GM21717 (cell line): ENCODE measurements at regions not wholly inside any gene's neighbourhood (a gene's known extent, or its start where the extent isn't known, plus 50 kb on each side); places are given as distances from the start of the nearest gene placed in this dataset.
"Not testable (repeated sequence)": the region's sequence is repeated elsewhere in the genome, so short reads cannot be mapped to it uniquely, and the experiment has no call there.

Source experiments
- ATAC-seq: cut with Tn5 transposase; IDR thresholded peaks from one replicate; pipeline ENCODE4 v1.9.1; 2021; ENCODE audit warnings: mild to moderate bottlenecking, moderate library complexity; ENCODE audit not compliant: unreplicated experiment

DNA sequence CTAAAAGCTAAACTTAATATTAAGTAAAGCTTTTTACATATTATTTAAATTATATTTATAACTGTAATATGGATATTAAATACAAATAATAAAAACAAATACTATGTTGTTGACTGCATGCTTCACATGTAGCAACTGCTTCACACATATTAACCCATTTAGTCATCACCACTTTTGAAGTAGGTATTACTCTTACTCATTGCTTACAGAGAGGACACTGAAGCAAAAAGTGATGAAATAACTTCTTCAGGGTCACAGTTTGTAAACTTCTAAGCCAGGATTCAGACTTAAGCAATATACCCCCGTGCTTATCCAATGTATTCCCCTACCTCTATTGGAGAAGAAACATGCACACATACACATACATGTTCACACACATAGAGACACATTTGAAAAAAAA, 166.6 kb downstream of the DKK2 start:
- ATAC-seq = no peak

DNA sequence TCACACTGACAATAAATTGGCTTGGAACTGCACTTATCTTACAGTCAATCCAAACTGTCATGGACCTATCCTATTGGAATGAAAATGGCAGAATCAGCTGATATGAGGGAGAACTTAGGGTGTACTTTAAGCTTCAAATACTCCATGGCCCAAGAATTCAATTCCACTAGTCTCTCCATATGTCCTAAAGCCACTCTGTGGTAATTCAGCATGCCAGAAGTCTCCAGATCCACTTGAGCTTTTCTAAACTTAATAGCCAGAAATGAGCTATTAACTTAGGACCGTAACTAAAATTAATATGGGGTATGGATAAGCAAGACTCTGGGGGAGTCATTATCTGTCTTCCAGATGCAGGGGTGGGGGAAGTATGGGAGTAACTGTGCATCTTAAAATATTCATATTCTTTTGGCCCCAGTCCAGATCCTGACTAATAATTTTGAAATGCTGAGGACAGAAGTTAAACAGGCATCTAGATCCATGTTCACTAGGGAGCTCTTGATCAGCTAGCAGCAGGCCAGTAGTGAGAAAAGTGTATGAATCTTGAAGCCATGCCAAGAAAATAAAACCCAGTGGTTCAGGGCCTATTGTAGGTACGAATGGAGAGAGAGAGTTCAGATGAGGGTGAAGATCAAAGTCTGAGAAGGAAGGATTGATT, 167.6 kb downstream of the DKK2 start:
- ATAC-seq = no peak

DNA sequence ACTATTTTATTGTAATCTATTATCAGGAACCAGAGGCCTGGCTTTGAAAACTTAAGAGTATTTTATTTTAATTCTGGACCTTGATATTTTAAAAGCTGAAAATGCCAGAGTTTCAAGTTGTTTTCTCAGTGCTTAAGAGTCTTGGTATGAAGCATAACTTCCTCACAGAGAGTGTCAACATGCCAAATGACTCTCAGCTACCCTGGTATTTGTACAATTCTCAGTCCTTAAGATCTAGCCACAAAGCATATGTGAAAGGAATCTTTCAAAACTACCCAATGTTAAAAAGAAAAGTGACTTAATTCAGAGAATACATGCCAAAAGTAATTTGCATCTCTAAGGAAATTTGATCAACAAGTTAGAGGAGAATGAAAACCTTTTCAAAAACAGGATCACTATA, 171.9 kb downstream of the DKK2 start:
- no peak for ATAC-seq

DNA sequence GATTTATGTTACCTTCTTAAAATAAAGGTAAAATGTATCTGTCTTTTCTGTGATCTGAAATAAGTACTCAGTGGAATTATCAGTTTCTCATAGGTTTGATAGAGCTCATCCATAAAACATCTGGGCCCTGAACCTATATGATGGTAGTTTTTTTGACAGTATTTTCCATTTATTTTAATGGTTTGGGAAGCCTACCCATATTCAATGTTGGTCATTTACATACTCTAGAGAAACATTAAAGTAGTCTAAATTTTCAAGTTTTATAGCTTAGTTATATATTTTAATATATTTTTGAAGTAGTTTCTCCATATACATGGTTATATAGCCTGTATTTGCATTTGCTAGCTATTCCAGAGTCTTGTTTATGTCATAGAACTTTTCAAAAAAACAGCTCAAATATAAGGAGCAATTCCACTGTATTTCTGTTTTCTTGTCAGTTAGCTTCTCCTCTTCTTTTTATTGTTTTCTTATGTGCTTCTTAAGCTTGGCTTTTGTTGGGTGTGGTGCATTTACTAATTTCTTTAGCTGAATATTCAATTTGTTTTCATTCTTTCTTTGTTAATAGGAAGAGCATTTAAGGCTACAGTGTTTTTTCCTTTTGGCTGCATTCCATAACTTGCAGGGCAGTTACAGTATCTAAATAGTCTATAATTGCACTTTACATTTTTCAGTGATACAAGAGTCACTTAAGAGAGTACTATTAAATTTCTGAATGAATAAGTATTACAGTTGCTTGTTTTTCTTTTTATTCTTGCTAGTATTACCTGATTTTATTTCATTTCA, 181.4 kb downstream of the DKK2 start:
- ATAC-seq = no peak

DNA sequence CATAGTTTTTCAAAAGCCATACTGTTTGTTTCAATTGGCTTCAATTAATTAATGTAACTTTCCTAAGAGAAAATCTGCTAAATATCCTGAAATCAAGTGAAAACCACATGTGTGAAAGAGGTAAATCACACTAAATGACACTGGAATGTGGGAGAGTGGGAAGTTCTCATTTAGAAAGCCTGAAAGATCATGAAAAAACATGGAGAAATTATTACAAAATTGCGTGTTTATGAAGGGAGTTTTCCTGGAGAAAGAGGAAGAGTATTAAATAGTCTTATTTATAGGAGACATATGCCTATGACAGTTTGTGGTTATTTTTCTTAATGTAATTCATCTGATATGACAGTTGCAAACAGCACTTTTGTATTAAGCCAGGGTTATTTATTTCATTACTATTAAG, 183.7 kb downstream of the DKK2 start:
- no peak for ATAC-seq

DNA sequence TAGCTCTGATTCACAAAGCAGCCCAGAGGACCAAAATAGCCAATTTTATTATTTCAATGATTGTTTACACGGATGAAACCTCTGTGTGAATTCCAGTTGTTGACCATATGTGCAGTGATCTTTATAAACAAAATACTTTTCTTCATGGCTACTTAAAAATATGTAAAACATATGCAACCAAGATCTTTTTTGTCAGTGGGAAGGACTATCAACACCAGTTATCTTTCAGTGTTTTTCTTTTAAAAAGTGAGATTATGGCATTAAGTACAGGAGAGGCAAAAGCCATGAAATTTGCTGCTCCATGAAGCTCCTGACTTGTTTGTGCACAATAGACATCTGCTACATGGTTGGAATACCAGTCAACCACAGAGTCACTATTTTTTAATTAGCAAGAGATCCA, 184.4 kb downstream of the DKK2 start:
- ATAC-seq = no peak

DNA sequence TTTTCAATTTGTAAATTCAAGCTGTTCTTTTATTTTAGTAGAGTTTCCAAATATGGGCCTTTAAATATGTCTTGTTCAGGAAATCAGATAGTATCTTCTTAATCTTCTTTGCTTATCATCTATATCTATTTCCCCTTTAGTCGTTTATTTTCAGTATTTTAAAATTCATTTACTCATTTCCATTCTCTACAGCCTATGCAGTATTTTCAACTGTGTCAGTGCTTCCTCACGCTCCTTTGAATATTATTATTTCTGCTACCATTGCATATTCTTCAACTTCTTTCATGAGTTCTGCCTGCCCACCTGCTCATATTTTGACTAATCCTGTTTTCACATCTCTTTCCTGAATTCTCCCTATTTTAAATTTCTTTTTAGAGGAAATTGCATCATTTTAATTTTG, 185.4 kb downstream of the DKK2 start:
- ATAC-seq = no peak

DNA sequence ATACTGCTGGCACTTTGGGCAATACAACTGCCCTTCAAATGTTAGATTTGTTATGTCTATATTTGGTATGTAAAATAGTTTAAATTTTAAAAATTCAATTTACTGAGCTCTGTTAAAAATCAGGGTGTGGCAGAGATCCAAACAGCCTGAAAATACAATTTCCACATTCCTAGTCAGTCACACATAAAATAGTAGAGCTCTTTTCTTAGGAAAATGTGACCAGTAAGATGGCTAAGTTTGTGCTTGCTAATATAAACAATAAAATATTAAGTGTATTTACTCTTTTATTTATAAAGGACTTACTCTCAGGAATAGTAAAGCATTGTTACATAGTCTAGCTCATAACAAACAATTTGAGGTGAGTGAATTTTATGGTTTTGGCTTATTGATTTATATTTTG, 200.2 kb downstream of the DKK2 start:
- no peak for ATAC-seq

DNA sequence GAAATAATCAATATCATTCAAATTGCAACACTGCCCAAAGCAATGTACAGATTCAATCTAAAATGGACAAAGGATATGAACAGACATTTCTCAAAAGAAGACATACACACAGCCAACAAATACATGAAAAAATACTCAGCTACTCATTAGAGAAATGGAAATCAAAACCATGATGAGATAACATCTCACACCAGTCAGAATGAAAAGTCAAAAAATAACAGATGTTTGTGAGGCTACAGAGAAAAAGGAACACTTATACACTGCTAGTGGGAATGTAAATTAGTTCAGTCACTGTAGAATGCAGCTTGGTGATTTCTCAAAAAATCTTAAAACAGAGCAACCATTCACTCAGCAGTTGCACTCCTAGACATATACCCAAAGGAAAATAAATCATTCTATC, 205.2 kb downstream of the DKK2 start:
- ATAC-seq = no peak

DNA sequence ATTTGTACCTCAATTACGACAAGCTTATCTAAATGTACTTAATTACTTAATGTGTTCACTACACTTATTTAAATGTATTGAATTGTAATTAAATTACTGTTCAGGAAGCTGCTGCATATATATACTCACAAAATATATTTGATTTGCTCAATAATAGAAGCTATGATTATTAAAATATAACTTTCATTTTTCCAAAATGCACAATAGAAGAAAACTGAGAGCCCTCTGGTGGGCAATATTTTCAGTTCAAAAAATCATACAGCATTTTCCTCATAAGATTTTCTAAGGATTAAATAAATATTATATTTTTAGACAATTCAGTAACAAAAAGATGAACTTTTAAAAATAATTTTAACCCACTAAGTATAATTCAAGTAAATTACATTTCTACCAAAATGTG, 217.3 kb downstream of the DKK2 start:
- no peak for ATAC-seq

DNA sequence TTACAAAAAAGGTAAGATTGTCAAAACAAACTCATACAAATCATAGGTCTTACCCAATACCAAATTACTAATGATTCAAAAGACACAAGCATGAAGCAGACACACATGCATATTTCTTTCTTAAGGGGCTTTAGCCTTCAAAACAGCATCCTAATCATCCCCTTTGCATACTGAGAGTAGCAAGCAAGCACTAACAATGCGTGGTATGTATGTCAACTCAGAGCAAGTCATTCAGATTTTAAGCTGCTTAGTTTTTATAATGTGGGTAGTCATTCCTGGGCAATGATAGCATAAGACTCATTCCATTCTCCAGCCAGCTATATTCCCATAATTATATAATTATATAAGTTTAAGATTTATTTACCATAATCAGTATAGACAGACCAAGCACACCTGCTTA, 219.6 kb downstream of the DKK2 start:
- ATAC-seq = no peak

DNA sequence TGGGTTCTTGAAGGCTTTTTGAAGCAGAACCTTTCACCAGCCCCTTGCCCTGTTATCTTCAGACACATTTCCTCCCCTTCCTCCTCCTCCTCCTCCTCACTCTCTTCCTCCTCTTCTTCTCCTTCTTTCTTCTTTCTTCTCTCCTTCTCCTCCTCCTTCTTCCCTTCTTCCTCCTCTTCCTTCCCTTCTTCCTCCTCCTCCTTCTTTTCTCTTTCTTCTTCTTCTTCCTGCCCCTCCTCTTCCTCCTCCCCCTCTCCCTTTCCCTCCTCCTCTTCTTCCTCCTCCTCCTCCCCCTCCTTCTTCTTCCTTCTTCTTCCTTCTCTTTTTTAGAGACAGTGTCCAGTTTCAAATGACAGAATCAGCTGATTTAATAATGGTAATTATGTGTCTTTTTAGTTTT, 226.0 kb downstream of the DKK2 start:
- ATAC-seq = no peak

DNA sequence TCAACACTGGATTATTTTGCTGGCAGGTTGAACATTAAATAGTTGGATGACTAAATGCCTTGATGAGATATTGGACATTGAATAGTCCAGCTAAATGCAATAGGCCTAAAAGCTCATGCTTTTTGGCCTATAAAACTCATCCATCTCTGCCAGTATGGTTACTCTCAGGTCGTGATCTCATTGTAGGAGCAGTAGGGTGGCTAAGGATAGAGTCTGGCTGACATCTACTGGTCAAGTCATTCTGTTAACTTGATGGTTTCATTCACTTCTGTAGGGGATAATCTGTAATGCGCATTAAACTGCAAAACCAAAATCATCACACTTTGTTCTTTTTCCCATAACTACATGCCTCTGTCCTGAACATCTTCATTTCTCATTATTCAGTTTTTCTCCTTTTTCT, 227.0 kb downstream of the DKK2 start:
- ATAC-seq = no peak

DNA sequence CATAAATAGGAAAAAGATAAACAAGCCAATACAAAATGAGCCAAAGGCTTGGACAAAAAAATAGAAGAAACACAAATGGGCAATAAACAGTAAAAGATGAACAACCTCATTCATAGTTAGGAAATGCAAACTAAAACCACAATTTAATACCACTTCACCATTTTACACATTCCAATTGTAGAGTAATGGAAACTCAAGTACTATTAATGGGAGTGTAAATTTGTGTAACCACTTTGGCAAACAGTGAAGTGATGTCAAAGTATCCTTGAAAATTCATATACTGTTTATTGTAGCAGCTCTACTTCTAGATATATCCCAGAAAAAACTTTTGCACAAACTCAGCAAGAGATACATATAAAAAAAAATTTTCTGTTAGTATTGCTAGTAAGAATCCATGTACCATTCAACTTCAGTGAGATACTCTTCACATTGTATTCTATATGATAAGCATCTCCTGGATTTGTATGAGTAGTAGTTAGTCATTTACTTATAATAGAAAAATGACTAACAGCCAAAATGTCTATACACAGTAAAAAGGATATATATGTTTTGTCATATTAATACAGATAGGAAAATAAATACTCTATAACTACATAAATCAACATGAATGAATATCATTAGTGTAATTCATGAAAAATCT, 229.8 kb downstream of the DKK2 start:
- ATAC-seq = no peak

DNA sequence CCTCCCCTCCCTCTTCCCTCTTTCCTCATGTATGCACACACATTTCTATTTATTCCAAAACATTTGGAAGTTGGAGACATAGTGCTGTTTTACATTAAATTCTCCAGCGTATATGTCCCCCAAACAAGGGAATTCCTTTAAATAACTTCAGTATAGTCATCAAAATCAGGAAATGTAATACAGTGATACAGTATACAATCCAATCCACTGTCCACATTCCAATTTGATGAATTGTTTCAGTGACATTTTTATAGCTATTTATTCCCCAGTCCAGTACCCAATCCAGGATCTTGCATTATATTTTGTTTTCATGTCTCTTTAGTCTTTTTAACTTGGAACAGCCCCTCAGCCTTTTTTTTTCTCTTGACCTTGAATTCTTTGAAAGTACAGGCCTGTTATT, 233.0 kb downstream of the DKK2 start:
- ATAC-seq = no peak

DNA sequence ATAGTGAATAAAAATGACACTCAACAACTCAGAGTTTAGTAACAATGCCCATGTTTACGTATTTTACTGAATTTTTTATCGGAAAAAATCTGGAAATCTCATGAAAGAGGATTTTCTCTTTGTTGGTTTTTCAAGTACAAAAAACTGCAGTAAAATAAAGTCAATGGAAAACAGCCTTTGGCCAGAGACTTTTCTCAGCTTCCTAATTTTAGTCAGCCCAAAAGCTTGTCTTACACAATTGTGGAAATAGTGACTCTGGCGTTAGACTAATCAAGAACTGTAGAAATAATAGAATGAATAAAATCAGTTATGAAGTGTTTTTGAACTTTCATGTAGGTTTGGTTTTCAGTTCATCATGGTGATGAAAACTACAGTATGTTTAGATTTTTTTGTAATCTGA, 234.7 kb downstream of the DKK2 start:
- ATAC-seq = no peak

DNA sequence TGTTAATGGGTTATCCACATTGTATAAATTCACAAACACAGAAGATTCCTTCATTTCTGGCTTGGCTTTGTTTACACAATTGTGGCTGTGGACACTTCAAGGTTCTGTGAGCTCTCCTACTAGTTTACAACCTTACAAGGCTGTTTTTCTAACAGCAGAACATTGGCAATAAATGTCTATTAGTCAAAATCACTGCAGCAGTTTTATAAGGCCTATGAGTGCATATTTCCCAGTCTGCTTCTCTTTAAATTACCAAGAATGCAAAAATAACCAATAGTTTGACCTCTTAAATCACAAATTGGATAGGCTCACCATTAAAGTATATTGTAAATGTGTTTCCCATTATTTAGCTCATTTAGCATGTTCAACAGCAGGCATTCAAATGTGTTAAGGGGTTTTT, 239.2 kb downstream of the DKK2 start:
- no peak for ATAC-seq

DNA sequence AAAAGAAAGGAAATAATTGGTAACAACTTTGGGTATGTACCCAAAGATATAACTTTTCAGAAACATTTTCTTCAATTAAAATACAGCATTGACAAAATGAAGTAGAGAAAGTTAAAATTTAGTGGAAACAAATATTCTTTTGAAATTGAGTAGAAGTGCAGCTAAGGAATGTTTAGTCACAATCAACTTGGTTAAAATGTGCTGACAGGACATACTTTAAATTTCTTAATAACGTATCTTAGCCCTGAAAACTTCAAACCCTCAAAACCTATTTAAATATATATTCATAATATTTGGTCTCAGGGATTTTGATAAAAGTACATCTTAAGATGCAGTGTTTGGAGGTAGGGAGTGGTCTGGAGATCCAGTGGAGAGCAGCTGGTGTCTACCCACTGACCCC, 240.8 kb downstream of the DKK2 start:
- no peak for ATAC-seq

DNA sequence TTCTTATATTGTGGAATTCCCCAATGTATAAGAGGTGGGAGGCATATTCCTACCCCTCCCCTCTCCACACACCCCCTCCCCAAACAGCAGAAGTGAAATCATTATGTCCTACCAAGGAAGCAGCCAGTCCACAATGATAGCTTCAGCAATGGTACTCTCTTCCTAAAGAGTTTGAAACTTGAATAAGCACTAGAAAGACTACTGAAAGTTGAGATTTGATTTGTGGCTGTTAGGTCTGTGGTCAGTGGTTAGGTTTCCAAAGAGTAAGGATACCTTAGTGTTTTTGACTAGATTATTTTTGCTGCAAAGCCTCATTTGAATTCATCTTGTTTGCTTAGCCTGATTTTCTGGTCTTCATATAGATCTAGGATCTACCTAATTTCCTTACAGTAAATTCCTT, 242.2 kb downstream of the DKK2 start:
- ATAC-seq = no peak

DNA sequence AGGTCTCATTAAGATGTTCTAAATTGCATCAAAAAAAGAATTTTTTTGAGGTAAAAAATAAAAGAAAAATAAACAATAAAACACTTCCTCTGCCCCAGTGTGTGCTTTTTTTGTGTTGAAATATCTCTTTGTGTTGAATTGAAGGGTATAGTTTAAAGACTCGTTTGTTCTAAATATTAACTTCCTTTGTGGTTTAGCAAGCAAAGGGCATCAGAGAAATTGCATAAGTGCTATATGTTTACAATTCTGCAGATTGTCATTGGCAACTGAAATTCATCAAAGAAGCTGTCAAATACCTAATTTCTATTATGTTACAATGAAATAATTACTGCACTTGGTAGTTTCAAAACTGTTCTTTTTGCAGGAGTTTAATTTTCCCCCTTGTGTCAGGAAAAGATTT, 260.5 kb downstream of the DKK2 start:
- ATAC-seq = no peak

DNA sequence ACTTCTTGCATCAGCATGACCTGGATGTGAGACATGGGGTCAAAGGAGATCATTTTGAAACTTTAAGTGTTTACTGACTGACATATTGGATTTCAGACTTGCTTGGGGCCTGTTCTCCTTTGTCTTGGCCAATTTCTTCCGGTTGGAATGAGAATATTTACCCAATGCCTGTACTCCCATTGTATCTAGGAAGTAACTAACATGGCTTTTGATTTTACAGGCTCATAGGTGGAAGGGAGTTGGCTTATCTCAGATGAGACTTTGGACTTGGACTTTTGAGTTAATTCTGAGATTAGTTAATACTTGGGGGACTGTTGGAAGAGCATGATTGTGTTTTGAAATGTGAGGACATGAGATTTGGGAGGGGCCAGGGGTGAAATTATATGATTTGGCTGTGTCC, 262.1 kb downstream of the DKK2 start:
- not testable (repeated sequence) for ATAC-seq
